Tibial nerve (tissue), 4 donors: ENCODE measurements at regions not wholly inside any gene's neighbourhood (a gene's known extent, or its start where the extent isn't known, plus 50 kb on each side); places are given as distances from the start of the nearest gene placed in this dataset.

Experiments
- DNase-seq, 2 donors: peaks; one replicate each; pipeline ENCODE4 v3.0.0-alpha.2; 2019; ENCODE audit warnings: low spot score in 2 of 2
- H3K27ac ChIP-seq, 4 donors: fragments of 200-600 bp; sonication (generic) in 3 of 4; one replicate each; pipeline ENCODE4 v1.5.1; 2017 to 2019; ENCODE audit warnings: mild to moderate bottlenecking in 1 of 4
- H3K27me3 ChIP-seq, 2 donors: fragments of 200-600 bp; sonication (generic) in 1 of 2; one replicate each; pipeline versions ENCODE4 v1.5.1 to v1.6.0; 2017 to 2019
- H3K36me3 ChIP-seq, 3 donors: fragments of 200-600 bp; sonication (generic); one replicate each; pipeline ENCODE4 v1.5.1; 2018 to 2019
- H3K4me1 ChIP-seq, 4 donors: fragments of 200-600 bp; sonication (generic) in 3 of 4; one replicate each; pipeline ENCODE4 v1.5.1; 2017 to 2019
- H3K4me3 ChIP-seq, 4 donors: fragments of 200-600 bp; sonication (generic) in 3 of 4; one replicate each; pipeline ENCODE4 v1.5.1; 2017 to 2019; ENCODE audit warnings: mild to moderate bottlenecking in 1 of 4, moderate library complexity in 1 of 4
- H3K9me3 ChIP-seq, 4 donors: fragments of 200-600 bp; sonication (generic) in 3 of 4; one replicate each; pipeline ENCODE4 v1.5.1; 2017 to 2019
- CTCF ChIP-seq, 5 experiments: fragments of 200-600 bp in 3 of 5; fragments of 450-650 bp in 2 of 5; sonication (generic) in 3 of 5; IDR thresholded peaks; one replicate each; pipeline ENCODE4 v1.5.1; 2016 to 2019; ENCODE audit warnings: antibody characterized with exemption in 5 of 5, mild to moderate bottlenecking in 3 of 5, moderate library complexity in 2 of 5
- EP300 ChIP-seq, 2 donors: sonication (generic); formaldehyde crosslinking; IDR thresholded peaks; one replicate each; pipeline ENCODE4 v1.6.1; 2017; ENCODE audit warnings: antibody characterized with exemption in 2 of 2, mild to moderate bottlenecking in 1 of 2
- POLR2A ChIP-seq, 2 donors: fragments of 450-650 bp; IDR thresholded peaks; one replicate each; pipeline ENCODE4 v1.6.1; 2017; ENCODE audit warnings: antibody characterized with exemption in 2 of 2, mild to moderate bottlenecking in 2 of 2, moderate library complexity in 2 of 2
- WGBS, 2 donors: methylation state at CpG; one replicate each; pipeline ENCODE4 v1.1.5; 2018; 5-methylcytosine and 5-hydroxymethylcytosine counted together

- DNase-seq: no peak
- Histone ChIP-seq H3K4me3 (no peak overlapping the region), H3K9me3 (no peaks in the 10 kb centered on the region), H3K4me1 (peaks cover 0 to 6% (median 0%) of the 10 kb centered on the region in 4 donors), H3K36me3 (no peaks in the 10 kb centered on the region), H3K27me3 (no peaks in the 10 kb centered on the region), H3K27ac (no peak overlapping the region)
- 64 to 94% methylated on average over 2 of the region's 2 CpGs for WGBS, 2 donors
- TF ChIP-seq EP300 (IDR thresholded peaks at IDR 0.05) (no peak), POLR2A (IDR thresholded peaks at IDR 0.05) (no peak), CTCF (IDR thresholded peaks at IDR 0.05) (no peak)
Observed at GRCh38 chr22:27585141-27585540, 216.4 kb downstream of the MN1 start.

GRCh38 chr22:27588268-27588667 lies 213.3 kb downstream of the MN1 start:
- TF ChIP-seq POLR2A (IDR thresholded peaks at IDR 0.05) (no peak), EP300 (IDR thresholded peaks at IDR 0.05) (no peak), CTCF (IDR thresholded peaks at IDR 0.05) (no peak)
- Histone ChIP-seq H3K4me3 (no peak overlapping the region), H3K9me3 (no peaks in the 10 kb centered on the region), H3K27ac (no peak overlapping the region), H3K36me3 (no peaks in the 10 kb centered on the region), H3K27me3 (no peaks in the 10 kb centered on the region), H3K4me1 (no peaks in the 10 kb centered on the region)
- DNase-seq: no peak
- WGBS, 2 donors: 89% methylated on average over 6 of the region's 6 CpGs

GRCh38 chr22:27588915-27589314 lies 212.6 kb downstream of the MN1 start:
- Histone ChIP-seq H3K27me3 (no peaks in the 10 kb centered on the region), H3K4me3 (no peak overlapping the region), H3K27ac (no peak overlapping the region), H3K36me3 (no peaks in the 10 kb centered on the region), H3K9me3 (no peaks in the 10 kb centered on the region), H3K4me1 (no peaks in the 10 kb centered on the region)
- WGBS, 2 donors: 98 to 99% methylated on average over 2 of the region's 2 CpGs
- DNase-seq: no peak
- no peak for TF ChIP-seq POLR2A (IDR thresholded peaks at IDR 0.05)

- WGBS, 2 donors: 61 to 62% methylated on average over 3 to 6 of the region's 6 CpGs
- DNase-seq: no peak
- no peak for TF ChIP-seq EP300 (IDR thresholded peaks at IDR 0.05)
- no peak for TF ChIP-seq POLR2A (IDR thresholded peaks at IDR 0.05)
- TF ChIP-seq CTCF (IDR thresholded peaks at IDR 0.05): no peak
- H3K36me3 ChIP-seq: no peaks in the 10 kb centered on the region
- no peak overlapping the region for H3K27ac ChIP-seq
- H3K4me3 ChIP-seq: no peak overlapping the region
- no peaks in the 10 kb centered on the region for H3K9me3 ChIP-seq
- no peaks in the 10 kb centered on the region for H3K27me3 ChIP-seq
- no peaks in the 10 kb centered on the region for H3K4me1 ChIP-seq
Observed at GRCh38 chr22:27591060-27591459, 210.5 kb downstream of the MN1 start.

GRCh38 chr22:27593378-27593777 lies 208.2 kb downstream of the MN1 start:
- H3K9me3 ChIP-seq: no peaks in the 10 kb centered on the region
- no peak for DNase-seq
- H3K4me3 ChIP-seq: no peak overlapping the region
- no peaks in the 10 kb centered on the region for H3K4me1 ChIP-seq
- 82 to 88% methylated on average over 1 to 2 of the region's 2 CpGs for WGBS, 2 donors
- no peaks in the 10 kb centered on the region for H3K36me3 ChIP-seq
- no peak overlapping the region for H3K27ac ChIP-seq
- TF ChIP-seq CTCF (IDR thresholded peaks at IDR 0.05) (no peak), EP300 (IDR thresholded peaks at IDR 0.05) (no peak), POLR2A (IDR thresholded peaks at IDR 0.05) (no peak)
- H3K27me3 ChIP-seq: no peaks in the 10 kb centered on the region

- H3K36me3 ChIP-seq: no peaks in the 10 kb centered on the region
- no peak for TF ChIP-seq CTCF (IDR thresholded peaks at IDR 0.05)
- TF ChIP-seq EP300 (IDR thresholded peaks at IDR 0.05): no peak
- TF ChIP-seq POLR2A (IDR thresholded peaks at IDR 0.05): no peak
- no peak for DNase-seq
- no peaks in the 10 kb centered on the region for H3K4me1 ChIP-seq
- no peak overlapping the region for H3K4me3 ChIP-seq
- no peaks in the 10 kb centered on the region for H3K27me3 ChIP-seq
- 70 to 72% methylated on average over 2 of the region's 2 CpGs for WGBS, 2 donors
- no peak overlapping the region for H3K27ac ChIP-seq
- H3K9me3 ChIP-seq: no peaks in the 10 kb centered on the region
Observed at GRCh38 chr22:27594020-27594419, 207.5 kb downstream of the MN1 start.
